H1 (cell line): ENCODE measurements at regions not wholly inside any gene's neighbourhood (a gene's known extent, or its start where the extent isn't known, plus 50 kb on each side); places are given as distances from the start of the nearest gene placed in this dataset.
A peak's percentile ranks its signal among the peaks of the same experiment; 100 is the strongest.
"Not testable (repeated sequence)": the region's sequence is repeated elsewhere in the genome, so short reads cannot be mapped to it uniquely, and the experiment has no call there.

ENCODE experiments used
- CTCF ChIA-PET: fragments of 300-600 bp; sonication (Branson Sonifier 250); formaldehyde crosslinking; loops from one replicate; lab custom pipeline; 2021; ENCODE audit not compliant: partially characterized antibody; lab: Charles Lee
- POLR2A ChIA-PET: fragments of 300-600 bp; sonication (Branson Sonifier 250); formaldehyde crosslinking; loops from one replicate; lab custom pipeline; 2021; ENCODE audit warnings: inconsistent platforms; ENCODE audit not compliant: partially characterized antibody; lab: Charles Lee
- DNase-seq, 2 experiments: peaks; one replicate each; pipeline versions ENCODE4 v3.0.0 to v3.0.0-alpha.2; 2010 to 2022; ENCODE audit warnings: low spot score in 2 of 2, low read depth in 1 of 2, mixed read lengths in 1 of 2
- FAIRE-seq: peaks from 2 replicates; lab custom pipeline; 2011; peaks lifted over from hg19 to GRCh38; lab: Jason Lieb, UNC
- H2AFZ ChIP-seq: 2 replicates; pipeline ENCODE4 v1.8.1; 2012; ENCODE audit warnings: low read length, inconsistent platforms
- H2AK5ac ChIP-seq: 2 replicates; pipeline ENCODE4 v1.6.1; 2013; ENCODE audit warnings: low read depth, low read length
- H2BK120ac ChIP-seq: replicated peaks from 2 replicates; pipeline ENCODE3; 2013; ENCODE audit warnings: low read depth, low read length, inconsistent platforms
- H2BK12ac ChIP-seq: 2 replicates; pipeline ENCODE4 v1.6.1; 2013; ENCODE audit warnings: low read depth, low read length
- H2BK15ac ChIP-seq: 2 replicates; pipeline ENCODE4 v1.6.1; 2013; ENCODE audit warnings: low read length
- H2BK20ac ChIP-seq: 2 replicates; pipeline ENCODE4 v1.6.1; 2013; ENCODE audit warnings: low read length
- H2BK5ac ChIP-seq: 2 replicates; pipeline ENCODE4 v1.6.1; 2013; ENCODE audit warnings: low read depth, low read length
- H3K14ac ChIP-seq: 2 replicates; pipeline ENCODE4 v1.6.1; 2013; ENCODE audit warnings: inconsistent platforms; ENCODE audit not compliant: insufficient read length
- H3K18ac ChIP-seq: 2 replicates; pipeline ENCODE4 v1.6.1; 2013; ENCODE audit warnings: low read length; ENCODE audit errors: extremely low read depth
- H3K23ac ChIP-seq: 2 replicates; pipeline ENCODE4 v1.6.1; 2013; ENCODE audit warnings: inconsistent platforms; ENCODE audit not compliant: insufficient read length
- H3K23me2 ChIP-seq: 2 replicates; pipeline ENCODE4 v1.6.1; 2013; ENCODE audit warnings: low read depth, low read length
- H3K27ac ChIP-seq: 2 replicates; pipeline ENCODE4 v1.6.1; 2011; ENCODE audit warnings: low read depth, low read length, inconsistent platforms
- H3K27me3 ChIP-seq, 4 experiments: replicated peaks in 1 of 4; 1 replicate in 1 of 4; 2 replicates in 3 of 4; pipeline versions ENCODE4 v1.6.1 to v1.8.1; 2011 to 2013; ENCODE audit warnings: low read length in 3 of 4, mild to moderate bottlenecking in 3 of 4, inconsistent platforms in 2 of 4, mixed read lengths in 2 of 4, moderate library complexity in 1 of 4; ENCODE audit not compliant: control insufficient read depth in 3 of 4, insufficient read depth in 3 of 4; ENCODE audit errors: extremely low read depth in 1 of 4
- H3K36me3 ChIP-seq, 4 experiments: 2 replicates each; pipeline versions ENCODE4 v1.6.1 to v1.8.1; 2011 to 2013; ENCODE audit warnings: mild to moderate bottlenecking in 4 of 4, low read length in 3 of 4, moderate library complexity in 2 of 4, control low read depth in 1 of 4, inconsistent platforms in 1 of 4; ENCODE audit not compliant: insufficient read depth in 4 of 4, control insufficient read depth in 2 of 4
- H3K4ac ChIP-seq: replicated peaks from 2 replicates; pipeline ENCODE3; 2013; ENCODE audit warnings: low read length, low read depth, mixed read lengths, inconsistent platforms; ENCODE audit not compliant: insufficient read length
- H3K4me1 ChIP-seq, 4 experiments: replicated peaks in 1 of 4; 1 replicate in 1 of 4; 2 replicates in 3 of 4; pipeline versions ENCODE4 v1.6.1 to v1.8.1; 2011 to 2013; ENCODE audit warnings: low read length in 3 of 4, inconsistent platforms in 2 of 4, mixed read lengths in 1 of 4; ENCODE audit not compliant: insufficient read depth in 4 of 4, control insufficient read depth in 3 of 4
- H3K4me2 ChIP-seq, 2 experiments: 2 replicates each; pipeline versions ENCODE4 v1.6.1 to v1.8.1; 2011 to 2013; ENCODE audit warnings: low read depth in 2 of 2, low read length in 2 of 2, control low read depth in 1 of 2, inconsistent platforms in 1 of 2, mild to moderate bottlenecking in 1 of 2; ENCODE audit not compliant: insufficient read depth in 1 of 2
- H3K4me3 ChIP-seq, 4 experiments: fragments of 200-600, 300-600 bp in 1 of 4; sonication (generic), shearing (Covaris generic), sonication (Bioruptor Twin) in 1 of 4; 2 replicates each; pipeline versions ENCODE4 v1.5.1 to v1.8.1; 2011 to 2016; ENCODE audit warnings: low read length in 4 of 4, low read depth in 3 of 4, control low read depth in 2 of 4, inconsistent platforms in 2 of 4, mild to moderate bottlenecking in 2 of 4, mixed read lengths in 1 of 4, moderate library complexity in 1 of 4; ENCODE audit not compliant: insufficient read depth in 2 of 4; ENCODE audit errors: extremely low read depth in 1 of 4
- H3K56ac ChIP-seq: replicated peaks from 2 replicates; pipeline ENCODE3; 2013; ENCODE audit warnings: low read depth, mild to moderate bottlenecking, mixed read lengths, low read length, inconsistent platforms; ENCODE audit not compliant: insufficient read length
- H3K79me1 ChIP-seq: 2 replicates; pipeline ENCODE4 v1.6.1; 2013; ENCODE audit warnings: low read depth, low read length, control low read depth
- H3K79me2 ChIP-seq, 2 experiments: 2 replicates each; pipeline versions ENCODE4 v1.6.1 to v1.8.1; 2012 to 2013; ENCODE audit warnings: low read length in 2 of 2, mild to moderate bottlenecking in 2 of 2, inconsistent platforms in 1 of 2; ENCODE audit not compliant: insufficient read depth in 2 of 2, control insufficient read depth in 1 of 2
- H3K9ac ChIP-seq, 4 experiments: replicated peaks in 1 of 4; 1 replicate in 1 of 4; 2 replicates in 3 of 4; pipeline versions ENCODE4 v1.6.1 to v1.8.1; 2011 to 2013; ENCODE audit warnings: low read depth in 3 of 4, low read length in 3 of 4, control low read depth in 2 of 4, mild to moderate bottlenecking in 2 of 4, moderate library complexity in 2 of 4, inconsistent platforms in 1 of 4; ENCODE audit errors: extremely low read depth in 1 of 4
- H3K9me3 ChIP-seq, 2 experiments: 2 replicates each; pipeline versions ENCODE4 v1.6.1 to v1.8.1; 2012 to 2013; ENCODE audit warnings: mild to moderate bottlenecking in 2 of 2, moderate library complexity in 2 of 2, control low read depth in 1 of 2, inconsistent platforms in 1 of 2, low read depth in 1 of 2, low read length in 1 of 2, mixed read lengths in 1 of 2; ENCODE audit not compliant: insufficient read depth in 2 of 2
- H4K20me1 ChIP-seq, 2 experiments: replicated peaks in 1 of 2; 2 replicates each; pipeline versions ENCODE3 to v1.8.1; 2011 to 2013; ENCODE audit warnings: inconsistent platforms in 2 of 2, low read length in 2 of 2, mild to moderate bottlenecking in 1 of 2; ENCODE audit not compliant: insufficient read depth in 2 of 2, control insufficient read depth in 1 of 2
- H4K5ac ChIP-seq: 2 replicates; pipeline ENCODE4 v1.6.1; 2013; ENCODE audit warnings: low read length, low read depth, mixed read lengths, inconsistent platforms; ENCODE audit not compliant: insufficient read length
- H4K8ac ChIP-seq: 2 replicates; pipeline ENCODE4 v1.8.0; 2013; ENCODE audit warnings: mild to moderate bottlenecking, moderate library complexity, low read length, inconsistent platforms; ENCODE audit not compliant: insufficient read depth; ENCODE audit errors: extremely low read depth
- H4K91ac ChIP-seq: replicated peaks from 2 replicates; pipeline ENCODE3; 2013; ENCODE audit warnings: low read length, mixed read lengths, inconsistent platforms; ENCODE audit not compliant: insufficient read length
- MAFK ChIP-seq: IDR thresholded peaks from 2 replicates; pipeline ENCODE4 v1.6.1; 2012; ENCODE audit warnings: low read depth, mild to moderate bottlenecking, improper control_type of control experiment, low read length
- WGBS, 2 experiments: shearing (Covaris generic) in 1 of 2; methylation state at CpG; one replicate each; pipeline versions ENCODE4 v1.1.6 to v1.1.7; 2013 to 2015; ENCODE audit warnings: low lambda C conversion rate in 2 of 2, mixed read lengths in 2 of 2, inconsistent platforms in 1 of 2, low coverage in 1 of 2, missing lambda C conversion rate in 1 of 2; ENCODE audit not compliant: insufficient replicate concordance in 2 of 2, insufficient coverage in 1 of 2, insufficient read length in 1 of 2; ENCODE audit errors: extremely low coverage in 1 of 2, missing lambda C conversion rate in 1 of 2; 5-methylcytosine and 5-hydroxymethylcytosine counted together

DNA sequence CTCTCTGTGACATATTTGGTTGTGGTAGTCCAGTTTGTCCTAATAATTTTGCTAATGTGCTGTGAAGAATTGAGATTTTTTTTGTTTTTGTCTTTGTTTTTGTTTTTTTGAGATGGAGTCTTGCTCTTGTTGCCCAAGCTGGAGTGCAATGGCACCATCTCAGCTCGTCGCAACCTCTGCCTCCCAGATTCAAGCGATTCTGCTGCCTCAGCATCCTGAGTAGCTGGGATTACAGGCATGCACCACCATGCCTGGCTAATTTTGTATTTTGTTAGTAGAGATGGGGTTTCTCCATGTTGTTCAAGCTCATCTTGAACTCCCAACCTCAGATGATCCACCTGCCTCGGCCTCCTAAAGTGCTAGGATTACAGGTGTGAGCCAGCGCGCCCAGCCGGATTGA is 73.4 kb downstream of the FAM50B start:
- H3K4me2 ChIP-seq, H2BK5ac ChIP-seq, H3K18ac ChIP-seq, H3K14ac ChIP-seq, FAIRE-seq, H3K36me3 ChIP-seq, H3K4me1 ChIP-seq, H2BK120ac ChIP-seq, H3K9ac ChIP-seq, H3K27ac ChIP-seq, H3K23me2 ChIP-seq, H2BK15ac ChIP-seq, H3K79me2 ChIP-seq, H4K8ac ChIP-seq, H3K56ac ChIP-seq, H4K5ac ChIP-seq, H2BK20ac ChIP-seq, H3K4me3 ChIP-seq, H3K23ac ChIP-seq, H3K9me3 ChIP-seq, H3K4ac ChIP-seq, H3K79me1 ChIP-seq, H2BK12ac ChIP-seq, H2AK5ac ChIP-seq, H3K27me3 ChIP-seq, POLR2A ChIA-PET, H4K20me1 ChIP-seq, H2AFZ ChIP-seq, H4K91ac ChIP-seq, DNase-seq: not testable (repeated sequence)
- 0 out of 2 replicates have a peak, but pooled peaks have one; percentile 28 for TF ChIP-seq MAFK
- CTCF ChIA-PET: interaction anchor here (1.0 to 3.2 kb wide), 6 partner anchors 10 to 180 kb away, joined by 3 to 20 read pairs (median 4); partner anchors contain the start of gene FAM50B
- 89% methylated on average over 7 of the region's 7 CpGs; no CpG with 5 or more reads in 1 of the 2 experiments for WGBS, 2 experiments
